Activated CD4-positive, alpha-beta T cell treated with anti-CD3 and anti-CD28 coated beads for 48 hours (primary cell): ENCODE measurements at regions not wholly inside any gene's neighbourhood (a gene's known extent, or its start where the extent isn't known, plus 50 kb on each side); places are given as distances from the start of the nearest gene placed in this dataset.
"Not testable (repeated sequence)": the region's sequence is repeated elsewhere in the genome, so short reads cannot be mapped to it uniquely, and the experiment has no call there.

Source experiments
- DNase-seq: peaks from one replicate; pipeline ENCODE4 v3.0.0-alpha.2; 2020

GRCh38 chr11:69905611-69906452 is 86.6 kb upstream of the FGF3 start:
- no peak for DNase-seq

DNA sequence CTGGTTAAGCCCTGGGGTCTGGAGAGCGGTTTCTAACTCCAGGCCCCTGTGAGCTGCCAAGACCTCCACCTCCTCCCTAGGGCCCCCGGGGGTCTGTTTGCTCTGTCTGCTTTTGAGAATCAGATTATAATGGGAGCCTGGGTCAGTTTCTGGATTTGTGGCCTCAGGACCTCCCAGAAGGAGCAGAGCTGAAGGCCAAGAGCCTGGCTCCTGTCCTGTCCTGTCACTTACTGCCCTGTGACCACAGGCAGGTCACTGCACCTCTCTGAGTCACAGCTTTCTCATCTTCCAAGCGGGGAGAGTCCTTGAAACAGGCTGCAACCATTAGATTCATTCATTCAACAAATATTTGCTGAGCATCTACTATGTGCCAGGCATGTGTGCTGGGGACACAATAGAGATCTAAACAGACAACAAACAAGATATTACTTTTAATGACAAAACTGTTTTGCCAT is 87.3 kb upstream of the FGF3 start:
- no peak for DNase-seq

DNA sequence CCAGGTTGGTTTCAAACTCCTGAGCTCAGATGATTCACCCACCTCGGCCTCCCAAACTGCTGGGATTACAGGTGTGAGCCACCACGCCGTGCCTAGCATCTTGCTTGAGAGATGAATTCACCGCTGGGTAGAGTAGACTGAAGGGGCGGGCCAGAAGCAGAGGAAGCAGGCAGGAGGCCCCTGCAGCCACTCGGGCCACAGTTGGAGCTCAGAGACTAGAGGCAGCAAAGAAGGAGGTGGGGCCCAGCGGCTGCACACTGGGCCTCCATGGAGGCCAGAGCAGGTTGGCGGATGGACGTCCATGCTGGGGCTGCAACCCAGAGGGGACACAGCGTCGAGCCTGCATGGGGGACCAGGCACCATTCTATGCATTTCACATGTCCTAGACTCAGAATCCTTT is 88.4 kb upstream of the FGF3 start:
- no peak for DNase-seq

- DNase-seq: no peak
These were observed 89.5 kb upstream of the FGF3 start for GRCh38 chr11:69908511-69909220.

GRCh38 chr11:69909561-69910518 is 90.6 kb upstream of the FGF3 start:
- DNase-seq: no peak

DNA sequence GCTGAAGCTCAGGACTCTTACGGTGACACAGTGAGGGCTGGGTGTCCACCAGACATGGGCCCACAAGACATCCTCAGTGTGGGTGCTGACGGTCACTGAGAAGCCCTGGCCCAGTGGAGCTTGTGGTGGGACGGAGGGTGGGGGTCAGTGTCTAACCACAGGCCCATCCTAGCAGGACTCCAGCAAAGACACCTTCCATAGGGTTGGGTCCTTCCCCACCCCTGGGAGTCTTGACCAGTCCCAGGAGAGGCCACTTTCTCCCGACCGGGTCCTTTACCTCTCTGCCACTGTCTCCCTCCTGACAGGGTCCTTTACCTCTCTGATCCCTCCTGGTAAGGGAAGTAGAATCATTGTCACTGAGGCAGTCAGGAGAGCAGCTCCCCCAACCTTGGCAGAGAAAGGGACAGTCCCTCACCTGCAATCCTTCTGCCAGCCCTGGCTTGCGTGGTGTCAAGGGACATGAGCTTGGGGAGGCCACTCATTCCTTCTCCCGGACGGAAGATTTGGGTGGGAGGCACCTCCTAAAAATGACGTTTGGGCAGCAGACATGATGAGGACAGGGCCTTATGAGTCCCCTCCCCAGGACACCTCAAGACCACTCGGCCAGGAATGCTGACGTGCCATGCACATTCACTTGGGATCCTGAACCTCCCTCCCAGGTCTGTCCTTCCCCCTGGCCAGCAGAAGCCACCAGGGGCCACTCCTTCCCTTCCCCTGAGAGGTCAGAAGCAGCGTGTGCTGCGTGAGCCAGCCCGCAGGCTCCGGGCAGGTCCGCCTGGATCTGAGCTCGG is 91.5 kb upstream of the FGF3 start:
- DNase-seq: no peak

GRCh38 chr11:69911310-69912160 is 92.3 kb upstream of the FGF3 start:
- no peak for DNase-seq

DNA sequence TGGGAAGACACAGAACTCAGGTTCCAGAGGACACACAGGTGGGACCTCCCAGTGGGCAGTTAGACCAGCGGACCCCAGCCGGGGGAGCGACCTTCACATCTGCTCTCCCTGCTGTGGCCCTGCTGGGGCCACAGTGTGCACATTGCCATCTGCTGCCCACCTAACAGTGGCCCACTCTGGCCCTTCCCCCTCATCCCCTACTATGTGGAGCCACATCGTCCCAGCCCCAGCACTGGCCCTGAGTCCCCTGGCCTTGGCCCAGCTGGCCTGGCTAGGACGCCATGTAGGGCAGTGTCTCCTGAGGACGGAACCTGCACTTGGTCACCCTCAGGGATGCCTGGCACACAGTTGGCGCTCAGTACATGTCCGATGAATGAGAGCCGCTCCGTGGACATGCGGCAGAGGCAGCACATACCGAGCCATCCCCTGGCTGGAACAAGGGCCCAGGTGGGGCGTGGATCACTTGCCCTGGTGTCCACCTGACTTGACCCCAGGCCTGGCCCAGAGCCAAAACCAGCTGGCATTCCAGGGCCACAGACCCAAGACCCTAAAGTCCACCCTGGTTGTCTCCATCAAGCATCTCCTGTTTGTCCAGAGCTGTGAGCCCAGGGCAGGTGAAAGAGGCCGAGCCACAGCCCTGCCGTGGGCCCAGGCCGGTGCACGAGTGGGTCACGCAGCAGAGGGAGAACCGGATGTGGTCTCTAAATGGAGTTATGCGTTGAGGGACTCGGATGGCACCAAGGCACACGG is 93.1 kb upstream of the FGF3 start:
- DNase-seq: no peak

GRCh38 chr11:69912911-69913451 is 93.8 kb upstream of the FGF3 start:
- peak; percentile 28 for DNase-seq

DNA sequence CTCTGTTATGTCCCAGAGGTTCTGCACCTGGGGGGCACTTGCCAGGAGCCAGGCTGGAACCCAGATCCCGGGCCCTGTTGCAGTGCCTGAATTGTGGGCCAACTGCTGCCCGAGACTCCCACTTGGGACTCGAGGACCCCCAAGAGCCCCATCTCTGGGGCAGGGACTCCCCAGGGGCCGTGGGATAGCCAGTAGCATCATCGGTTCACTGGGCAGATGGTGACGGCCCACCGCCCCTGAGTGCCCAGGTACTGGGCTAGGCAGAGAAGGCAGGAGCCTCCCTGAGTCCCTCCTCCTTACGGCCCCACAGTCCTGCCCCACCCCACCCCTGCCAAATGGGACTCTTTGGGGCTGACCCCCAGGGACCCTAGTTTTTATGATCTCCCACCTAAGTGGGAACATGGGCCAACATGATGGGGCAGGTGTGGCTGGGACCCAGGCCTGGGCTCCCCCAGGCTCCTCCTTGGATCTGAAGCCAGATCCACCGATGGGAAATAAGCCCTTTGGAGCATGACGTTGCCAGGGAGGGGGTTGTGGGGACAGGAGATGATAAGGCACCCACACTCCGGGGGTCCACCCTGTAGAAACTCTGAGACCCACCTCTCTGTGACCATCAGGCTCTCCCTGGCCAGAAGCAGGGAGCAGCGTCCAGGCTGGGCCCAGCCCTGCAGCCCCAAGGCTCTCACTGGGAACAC is 94.5 kb upstream of the FGF3 start:
- no peak for DNase-seq

GRCh38 chr11:69914286-69915150 is 95.3 kb upstream of the FGF3 start:
- DNase-seq: no peak

GRCh38 chr11:69915151-69915500 is 95.9 kb upstream of the FGF3 start:
- no peak for DNase-seq

- peak; percentile 77 for DNase-seq
These were observed 96.5 kb upstream of the FGF3 start for GRCh38 chr11:69915501-69916250.

- not testable (repeated sequence) for DNase-seq
These were observed 97.0 kb upstream of the FGF3 start for GRCh38 chr11:69916251-69916649.

GRCh38 chr11:69916806-69917387 is 97.7 kb upstream of the FGF3 start:
- no peak for DNase-seq

DNA sequence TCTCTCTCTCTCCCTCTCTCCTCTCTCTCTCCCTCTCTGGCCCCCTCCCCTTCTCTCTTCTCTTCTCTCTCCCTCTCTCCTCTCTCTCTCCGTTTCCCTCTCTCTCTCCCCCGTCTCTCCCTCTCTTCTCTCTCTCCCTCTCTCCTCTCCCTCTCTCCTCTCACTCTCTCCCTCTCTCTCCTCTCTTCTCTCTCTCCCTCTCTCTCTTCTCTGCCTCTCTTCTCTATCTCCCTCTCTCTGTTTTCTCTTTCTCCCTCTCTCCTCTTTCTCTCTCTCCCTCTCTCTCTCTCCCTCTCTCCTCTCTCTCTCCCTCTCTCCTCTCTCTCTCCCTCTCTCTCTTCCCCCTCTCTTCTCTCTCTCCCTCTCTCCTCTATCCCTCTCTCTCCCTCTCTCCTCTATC is 98.3 kb upstream of the FGF3 start:
- DNase-seq: no peak

DNA sequence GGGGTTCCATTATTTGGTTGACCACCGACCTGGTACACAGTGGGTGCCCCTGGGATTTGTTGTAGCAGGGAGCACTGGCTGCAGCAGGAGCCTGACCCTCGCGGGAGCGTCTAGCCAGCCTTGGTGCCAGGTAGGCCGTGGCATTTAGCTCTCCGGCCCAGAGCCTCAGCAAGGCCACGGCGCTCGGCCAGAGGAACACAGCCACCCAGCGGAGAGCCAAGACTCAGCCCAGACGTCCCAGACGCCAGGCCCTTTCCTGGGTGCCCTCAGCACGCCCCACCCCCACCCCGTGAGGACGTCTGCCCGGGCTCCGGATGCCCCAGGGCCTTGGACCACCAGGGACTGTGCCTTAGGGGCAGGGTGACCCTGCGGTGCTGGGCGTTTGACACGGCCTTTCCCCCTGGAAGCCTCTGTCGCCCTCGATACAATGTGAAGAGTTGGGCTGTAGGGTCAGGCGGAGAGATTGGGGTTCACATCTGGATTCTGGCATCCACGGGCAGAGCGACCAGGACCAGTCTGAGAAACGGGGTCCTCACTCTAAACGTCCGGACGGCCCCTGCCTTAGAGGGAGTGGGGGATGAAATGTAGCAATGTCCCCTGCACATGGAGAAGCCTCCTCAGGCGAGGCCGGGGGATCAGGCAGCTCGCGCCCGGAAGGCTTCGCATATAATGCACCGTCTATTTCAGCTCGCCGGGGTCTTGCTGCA is 99.2 kb upstream of the FGF3 start:
- no peak for DNase-seq
